IPS-15b (cell line): ENCODE measurements at regions not wholly inside any gene's neighbourhood (a gene's known extent, or its start where the extent isn't known, plus 50 kb on each side); places are given as distances from the start of the nearest gene placed in this dataset.

ENCODE experiments used
- H3K27me3 ChIP-seq: one replicate; pipeline ENCODE4 v1.6.1; 2013; ENCODE audit warnings: low read length; ENCODE audit not compliant: control insufficient read depth, insufficient read depth
- H3K36me3 ChIP-seq: one replicate; pipeline ENCODE4 v1.6.1; 2013; ENCODE audit warnings: low read length; ENCODE audit not compliant: control insufficient read depth, insufficient read depth
- H3K4me1 ChIP-seq: one replicate; pipeline ENCODE4 v1.6.1; 2013; ENCODE audit warnings: mild to moderate bottlenecking, low read length; ENCODE audit not compliant: control insufficient read depth, insufficient read depth
- H3K4me3 ChIP-seq: one replicate; pipeline ENCODE4 v1.5.1; 2013; ENCODE audit warnings: low read depth, low read length
- H3K9ac ChIP-seq: one replicate; pipeline ENCODE4 v1.6.1; 2013; ENCODE audit warnings: low read depth, mild to moderate bottlenecking, low read length
- H3K9me3 ChIP-seq: one replicate; pipeline ENCODE4 v1.6.1; 2013; ENCODE audit warnings: mild to moderate bottlenecking, low read length; ENCODE audit not compliant: control insufficient read depth, insufficient read depth

- H3K4me3 ChIP-seq: no peak overlapping the region
Measured at GRCh38 chr20:56986931-56987720, 279.3 kb downstream of the BMP7 start.

GRCh38 chr20:56987986-56988385 lies 278.5 kb downstream of the BMP7 start:
- H3K9ac ChIP-seq: no peak overlapping the region
- H3K4me1 ChIP-seq: no peaks in the 10 kb centered on the region
- H3K27me3 ChIP-seq: no peaks in the 10 kb centered on the region
- no peak overlapping the region for H3K4me3 ChIP-seq
- H3K36me3 ChIP-seq: no peaks in the 10 kb centered on the region
- no peaks in the 10 kb centered on the region for H3K9me3 ChIP-seq

More at GRCh38 chr20:56986931-56987720, 279.3 kb downstream of the BMP7 start:
- Histone ChIP-seq H3K9ac (no peak overlapping the region), H3K9me3 (no peaks in the 10 kb centered on the region), H3K27me3 (no peaks in the 10 kb centered on the region), H3K36me3 (no peaks in the 10 kb centered on the region), H3K4me1 (no peaks in the 10 kb centered on the region)

GRCh38 chr20:56988446-56988845 lies 278.0 kb downstream of the BMP7 start:
- H3K9ac ChIP-seq: no peak overlapping the region
- no peaks in the 10 kb centered on the region for H3K4me1 ChIP-seq
- H3K4me3 ChIP-seq: no peak overlapping the region
- H3K36me3 ChIP-seq: no peaks in the 10 kb centered on the region
- H3K9me3 ChIP-seq: no peaks in the 10 kb centered on the region
- H3K27me3 ChIP-seq: no peaks in the 10 kb centered on the region

- Histone ChIP-seq H3K4me1 (no peaks in the 10 kb centered on the region), H3K9ac (no peak overlapping the region), H3K36me3 (no peaks in the 10 kb centered on the region), H3K4me3 (no peak overlapping the region), H3K9me3 (no peaks in the 10 kb centered on the region), H3K27me3 (peaks cover 5% of the 10 kb centered on the region)
Measured at GRCh38 chr20:56989516-56989915, 276.9 kb downstream of the BMP7 start.

- Histone ChIP-seq H3K9ac (no peak overlapping the region), H3K4me3 (no peak overlapping the region), H3K27me3 (peaks cover 11% of the 10 kb centered on the region), H3K4me1 (no peaks in the 10 kb centered on the region), H3K36me3 (no peaks in the 10 kb centered on the region), H3K9me3 (no peaks in the 10 kb centered on the region)
Measured at GRCh38 chr20:56993020-56993559, 273.4 kb downstream of the BMP7 start.

GRCh38 chr20:56994006-56994405 lies 272.4 kb downstream of the BMP7 start:
- H3K9ac ChIP-seq: no peak overlapping the region
- H3K4me3 ChIP-seq: no peak overlapping the region
- peaks cover 13% of the 10 kb centered on the region for H3K27me3 ChIP-seq
- no peaks in the 10 kb centered on the region for H3K4me1 ChIP-seq
- H3K9me3 ChIP-seq: peaks cover 8% of the 10 kb centered on the region
- H3K36me3 ChIP-seq: no peaks in the 10 kb centered on the region

GRCh38 chr20:56995149-56995548 lies 271.3 kb downstream of the BMP7 start:
- H3K27me3 ChIP-seq: peaks cover 15% of the 10 kb centered on the region
- H3K4me3 ChIP-seq: no peak overlapping the region
- H3K36me3 ChIP-seq: no peaks in the 10 kb centered on the region
- H3K9me3 ChIP-seq: peaks cover 8% of the 10 kb centered on the region
- no peak overlapping the region for H3K9ac ChIP-seq
- no peaks in the 10 kb centered on the region for H3K4me1 ChIP-seq

GRCh38 chr20:56995635-56996075 lies 270.8 kb downstream of the BMP7 start:
- Histone ChIP-seq H3K9ac (no peak overlapping the region), H3K27me3 (peaks cover 20% of the 10 kb centered on the region)

GRCh38 chr20:56996533-56996932 lies 269.9 kb downstream of the BMP7 start:
- Histone ChIP-seq H3K27me3 (peaks cover 28% of the 10 kb centered on the region), H3K9me3 (peaks cover 8% of the 10 kb centered on the region), H3K36me3 (no peaks in the 10 kb centered on the region), H3K4me1 (no peaks in the 10 kb centered on the region), H3K9ac (no peak overlapping the region), H3K4me3 (no peak overlapping the region)

More at GRCh38 chr20:56995635-56996075, 270.8 kb downstream of the BMP7 start:
- Histone ChIP-seq H3K4me1 (no peaks in the 10 kb centered on the region), H3K9me3 (peaks cover 8% of the 10 kb centered on the region), H3K36me3 (no peaks in the 10 kb centered on the region), H3K4me3 (no peak overlapping the region)

- Histone ChIP-seq H3K4me3 (no peak overlapping the region), H3K36me3 (no peaks in the 10 kb centered on the region), H3K27me3 (peaks cover 46% of the 10 kb centered on the region), H3K9me3 (peaks cover 8% of the 10 kb centered on the region), H3K4me1 (no peaks in the 10 kb centered on the region), H3K9ac (no peak overlapping the region)
Measured at GRCh38 chr20:56998438-56998837, 268.0 kb downstream of the BMP7 start.

- no peaks in the 10 kb centered on the region for H3K36me3 ChIP-seq
- H3K27me3 ChIP-seq: peaks cover 50% of the 10 kb centered on the region
- H3K4me3 ChIP-seq: no peak overlapping the region
- peaks cover 8% of the 10 kb centered on the region for H3K9me3 ChIP-seq
- H3K4me1 ChIP-seq: no peaks in the 10 kb centered on the region
- H3K9ac ChIP-seq: no peak overlapping the region
Measured at GRCh38 chr20:57000441-57000968, 265.9 kb downstream of the BMP7 start.
